ENCODE measurements at regions not wholly inside any gene's neighbourhood (a gene's known extent, or its start where the extent isn't known, plus 50 kb on each side); places are given as distances from the start of the nearest gene placed in this dataset.
"Not testable (repeated sequence)": the region's sequence is repeated elsewhere in the genome, so short reads cannot be mapped to it uniquely, and the experiment has no call there.

DNA sequence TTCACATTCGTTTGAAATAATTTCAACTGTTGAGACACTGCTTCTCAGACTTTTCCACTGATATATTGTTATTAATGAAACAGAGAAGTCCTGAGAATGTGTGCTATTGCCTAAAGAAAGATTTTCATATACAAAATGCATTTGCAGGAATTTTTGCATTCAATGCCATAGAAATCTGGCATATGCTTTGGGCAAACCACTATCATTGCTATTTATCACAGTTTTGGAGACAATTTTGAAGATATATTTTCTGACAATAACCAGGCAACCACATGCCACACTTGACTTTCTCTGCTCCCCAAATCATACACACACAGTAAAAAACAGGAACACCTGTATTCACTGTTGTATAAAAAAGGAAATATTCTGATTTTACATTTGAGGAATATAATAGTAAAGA, 1303.7 kb upstream of the IGFBP7 start:
- no peak for DNase-seq (ENCODE audit: low read depth in 2 of 3, low spot score in 2 of 3)

DNA sequence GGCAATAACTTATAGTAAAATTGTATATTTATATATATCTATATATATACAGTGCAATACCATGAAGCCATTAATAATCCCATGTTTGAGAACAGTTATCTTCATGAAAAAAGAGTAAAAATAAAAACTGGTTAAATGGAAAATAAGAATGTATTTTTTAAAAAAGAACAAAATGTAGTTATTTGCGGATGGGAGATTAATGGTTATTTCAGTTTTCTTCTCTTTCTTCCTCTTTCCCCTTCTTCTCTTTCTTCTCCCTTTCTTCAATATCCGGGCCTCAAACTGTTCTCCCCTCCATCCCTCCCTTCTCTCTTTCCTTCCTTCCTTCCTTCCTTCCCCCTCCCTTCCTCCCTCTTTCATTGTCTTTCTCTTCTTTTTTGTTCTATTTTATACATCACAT, 1301.7 kb upstream of the IGFBP7 start:
- no peak for DNase-seq (ENCODE audit: low read depth in 2 of 3, low spot score in 2 of 3)

DNA sequence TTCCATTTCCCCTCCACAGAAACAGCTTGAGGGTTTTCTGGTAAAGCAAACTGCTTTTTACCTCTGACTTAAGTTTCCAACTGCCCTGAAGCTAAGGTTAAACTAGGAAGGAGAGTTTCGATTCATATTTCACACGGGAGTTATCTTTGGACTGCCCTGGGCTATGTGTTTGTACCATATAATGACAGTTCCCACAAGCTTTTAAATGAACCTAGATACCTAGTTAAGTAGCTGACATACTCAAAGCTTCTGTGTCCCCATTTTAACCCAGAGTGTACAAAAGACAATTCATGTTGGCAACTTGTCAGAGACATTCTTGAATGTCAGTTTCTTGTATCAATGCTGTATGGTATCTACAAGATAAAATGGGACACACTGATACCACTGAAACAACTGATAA, 1296.6 kb upstream of the IGFBP7 start:
- DNase-seq (ENCODE audit: low read depth in 2 of 3, low spot score in 2 of 3) = no peak

DNA sequence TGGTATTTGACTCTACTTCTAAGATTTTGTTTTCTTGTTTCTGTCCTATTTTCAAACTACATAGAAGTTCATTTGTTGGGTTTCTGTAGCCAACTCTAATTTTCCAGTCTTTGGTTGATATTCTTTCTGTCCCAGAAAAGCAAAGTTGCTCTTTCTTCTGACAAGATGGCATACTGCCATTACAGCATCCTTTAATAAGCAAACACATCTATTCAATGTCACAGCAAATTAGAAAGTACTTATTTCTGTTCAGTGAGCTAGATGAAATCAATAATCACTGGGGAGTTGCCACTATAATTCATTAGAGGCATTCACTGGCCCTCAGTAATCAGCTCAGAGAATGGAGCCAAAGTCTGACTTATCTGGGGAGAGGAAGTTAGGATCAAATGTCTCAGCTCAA, 1258.0 kb upstream of the IGFBP7 start:
- DNase-seq (ENCODE audit: low read depth in 2 of 3, low spot score in 2 of 3) = no peak

GRCh38 chr4:58360354-58361133, 1250.4 kb upstream of the IGFBP7 start:
- DNase-seq (ENCODE audit: low read depth in 2 of 3, low spot score in 2 of 3) = no peak

DNA sequence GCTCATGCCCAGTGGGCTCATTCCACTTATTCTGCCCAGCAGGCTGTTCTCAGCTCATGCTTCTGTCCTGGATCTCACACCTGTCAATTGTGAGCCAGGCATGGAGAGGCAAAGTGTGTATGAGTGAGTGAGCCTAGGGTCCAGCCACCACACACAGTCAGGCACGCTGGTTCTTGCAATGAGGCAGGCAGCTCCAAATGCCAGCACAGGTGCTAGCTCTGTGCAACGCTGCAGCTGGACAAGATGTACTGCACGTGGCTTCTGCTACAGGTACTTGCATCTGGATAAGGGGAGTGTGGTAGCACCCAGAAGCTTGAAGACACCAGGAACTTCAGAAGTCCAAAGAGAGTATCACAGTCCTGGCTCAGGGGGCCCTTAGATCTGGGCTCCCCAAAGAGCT, 1249.4 kb upstream of the IGFBP7 start:
- no peak for DNase-seq (ENCODE audit: low read depth in 2 of 3, low spot score in 2 of 3)

GRCh38 chr4:58357947-58358346, 1247.8 kb upstream of the IGFBP7 start:
- DNase-seq (ENCODE audit: low read depth in 2 of 3, low spot score in 2 of 3) = no peak

GRCh38 chr4:58325070-58325469, 1214.9 kb upstream of the IGFBP7 start:
- no peak for DNase-seq (ENCODE audit: low read depth in 2 of 3, low spot score in 2 of 3)

DNA sequence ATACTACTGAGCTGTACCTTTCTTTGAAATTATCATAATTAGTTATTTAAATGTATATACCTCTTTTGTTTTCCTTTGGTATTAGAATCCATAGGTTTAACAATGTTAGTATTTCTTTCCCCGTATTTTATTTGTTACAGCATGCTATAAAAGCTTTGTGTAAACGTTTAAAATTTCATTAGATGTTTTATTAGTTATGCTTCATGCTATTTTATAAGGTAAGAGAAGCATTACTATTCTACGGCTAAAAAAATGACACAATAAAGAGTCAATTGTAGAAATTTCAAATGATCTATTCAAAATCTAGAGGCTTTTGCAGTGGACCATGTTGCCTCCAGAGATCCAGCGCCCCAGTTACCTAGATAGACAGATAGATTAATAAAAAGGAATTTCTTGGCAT, 1203.3 kb upstream of the IGFBP7 start:
- DNase-seq (ENCODE audit: low read depth in 2 of 3, low spot score in 2 of 3) = no peak

DNA sequence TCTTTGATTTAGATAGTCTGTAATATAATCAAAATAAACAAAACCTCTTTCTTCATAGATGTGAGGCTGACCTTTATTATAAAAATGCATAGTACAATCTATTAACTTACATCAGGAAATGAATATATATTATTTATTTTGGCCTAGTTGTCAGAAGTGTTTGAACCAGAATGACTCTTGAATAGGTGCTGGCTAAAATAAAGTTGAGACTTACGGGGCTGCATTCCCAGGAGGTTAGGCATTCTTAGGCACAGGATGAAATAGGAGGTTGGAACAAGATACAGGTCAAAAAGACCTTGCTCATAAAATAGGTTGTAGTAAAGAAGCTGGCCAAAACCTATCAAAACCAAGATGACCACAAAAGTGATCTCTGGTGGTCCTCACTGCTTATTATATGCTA, 1193.3 kb upstream of the IGFBP7 start:
- no peak for DNase-seq (ENCODE audit: low read depth in 2 of 3, low spot score in 2 of 3)

GRCh38 chr4:58301376-58301999, 1191.3 kb upstream of the IGFBP7 start:
- no peak for DNase-seq (ENCODE audit: low read depth in 2 of 3, low spot score in 2 of 3)

- DNase-seq (ENCODE audit: low read depth in 2 of 3, low spot score in 2 of 3) = no peak
These were observed 1176.2 kb upstream of the IGFBP7 start for GRCh38 chr4:58286335-58286734.

DNA sequence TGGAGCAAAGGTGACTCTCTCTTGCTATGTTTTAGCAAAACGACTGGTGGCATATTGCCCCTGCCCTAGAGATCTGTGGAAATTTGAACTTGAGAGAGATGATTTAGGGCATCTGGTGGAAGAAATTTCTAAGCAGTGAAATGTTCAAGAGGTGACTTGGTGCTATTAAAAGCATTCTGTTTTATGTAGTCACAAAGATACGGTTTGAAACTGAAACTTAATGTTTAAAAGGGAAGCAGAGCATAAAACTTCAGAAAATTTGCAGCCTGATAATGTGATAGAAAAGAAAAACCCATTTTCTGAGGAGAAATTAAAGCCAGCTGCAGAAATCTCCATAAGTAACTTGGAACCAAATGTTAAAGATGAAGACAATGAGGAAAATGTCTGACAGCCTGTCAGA, 1170.7 kb upstream of the IGFBP7 start:
- not testable (repeated sequence) for DNase-seq (ENCODE audit: low read depth in 2 of 3, low spot score in 2 of 3)

GRCh38 chr4:58275856-58276255, 1165.7 kb upstream of the IGFBP7 start:
- DNase-seq (ENCODE audit: low read depth in 2 of 3, low spot score in 2 of 3) = no peak

GRCh38 chr4:58274553-58274952, 1164.4 kb upstream of the IGFBP7 start:
- DNase-seq (ENCODE audit: low read depth in 2 of 3, low spot score in 2 of 3) = no peak

GRCh38 chr4:58272311-58272710, 1162.1 kb upstream of the IGFBP7 start:
- DNase-seq (ENCODE audit: low read depth in 2 of 3, low spot score in 2 of 3) = no peak

GRCh38 chr4:58265734-58266133, 1155.5 kb upstream of the IGFBP7 start:
- DNase-seq (ENCODE audit: low read depth in 2 of 3, low spot score in 2 of 3) = no peak

DNA sequence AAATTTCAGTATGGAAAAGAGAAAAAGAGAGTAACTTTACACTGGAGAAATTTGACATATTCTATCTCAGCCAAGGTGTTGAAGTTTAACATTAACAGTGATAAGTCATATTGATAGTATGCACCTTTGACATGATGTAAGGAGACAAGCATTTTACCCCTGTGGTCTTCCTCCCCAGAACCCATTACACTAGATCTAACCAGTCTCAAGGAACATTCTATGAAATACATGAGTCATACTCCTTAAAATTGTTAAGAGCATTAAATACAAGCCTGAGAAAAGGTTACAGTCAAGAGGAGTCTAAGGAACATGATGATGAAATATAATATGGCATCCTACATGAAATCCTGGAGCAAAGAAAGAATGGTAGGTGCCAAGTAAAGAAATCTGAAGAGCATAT, 1151.3 kb upstream of the IGFBP7 start:
- no peak for DNase-seq (ENCODE audit: low read depth in 2 of 3, low spot score in 2 of 3)

GRCh38 chr4:58254291-58254690, 1144.1 kb upstream of the IGFBP7 start:
- no peak for DNase-seq (ENCODE audit: low read depth in 2 of 3, low spot score in 2 of 3)

GRCh38 chr4:58252656-58253055, 1142.5 kb upstream of the IGFBP7 start:
- no peak for DNase-seq (ENCODE audit: low read depth in 2 of 3, low spot score in 2 of 3)

DNA sequence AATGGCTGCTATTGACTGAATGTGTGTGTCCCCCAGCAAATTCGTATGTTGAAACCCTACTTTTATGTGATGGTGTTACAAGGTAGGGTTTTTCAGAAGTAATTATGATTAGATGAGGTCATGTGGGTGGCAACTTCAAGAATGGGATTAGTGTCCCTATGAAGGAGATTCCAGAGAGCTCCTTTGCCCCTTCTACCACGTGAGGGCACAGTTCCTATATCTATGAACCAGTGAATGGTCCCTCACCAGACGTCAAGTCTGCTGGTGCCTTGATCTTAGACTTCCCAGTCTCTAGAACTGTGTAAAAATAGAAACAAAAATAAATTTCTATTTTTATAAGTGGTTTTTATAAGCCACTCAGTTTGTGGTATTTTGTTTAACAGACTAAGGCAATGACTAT, 1137.6 kb upstream of the IGFBP7 start:
- no peak for DNase-seq (ENCODE audit: low read depth in 2 of 3, low spot score in 2 of 3)

- DNase-seq (ENCODE audit: low read depth in 2 of 3, low spot score in 2 of 3) = no peak
These were observed 1115.3 kb upstream of the IGFBP7 start for GRCh38 chr4:58225460-58225859.

GRCh38 chr4:58219179-58219578, 1109.0 kb upstream of the IGFBP7 start:
- no peak for DNase-seq (ENCODE audit: low read depth in 2 of 3, low spot score in 2 of 3)

Measured in activated CD8-positive, alpha-beta memory T cell treated with anti-CD3 and anti-CD28 coated beads for 48 hours (primary cell).